Activated CD8-positive, alpha-beta memory T cell treated with anti-CD3 and anti-CD28 coated beads, Interleukin-2, amount 10 ng/mL, durations not matched to agents 7 days and 5 days (primary cell): ENCODE measurements at regions not wholly inside any gene's neighbourhood (a gene's known extent, or its start where the extent isn't known, plus 50 kb on each side); places are given as distances from the start of the nearest gene placed in this dataset.
"Not testable (repeated sequence)": the region's sequence is repeated elsewhere in the genome, so short reads cannot be mapped to it uniquely, and the experiment has no call there.

Experiments
- ATAC-seq: fragments of 150-1000 bp; cut with Tn5 transposase; one replicate; pipeline ENCODE4 v1.10.0; 2021; ENCODE audit warnings: moderate library complexity
- CTCF ChIA-PET: fragments of 350-600 bp; sonication (Branson Sonifier 250); formaldehyde crosslinking; loops from one replicate; lab custom pipeline; 2021; ENCODE audit warnings: antibody characterized with exemption; lab: Charles Lee
- DNase-seq: peaks from one replicate; pipeline ENCODE4 v3.0.0-alpha.2; 2020
- H3K27ac Mint-ChIP-seq: one replicate; pipeline ENCODE4 v1.8.0; 2021; ENCODE audit warnings: mild to moderate bottlenecking, mixed read lengths
- H3K27me3 Mint-ChIP-seq: one replicate; pipeline ENCODE4 v1.8.0; 2021; ENCODE audit warnings: mixed read lengths
- H3K36me3 Mint-ChIP-seq: one replicate; pipeline ENCODE4 v1.8.0; 2021; ENCODE audit warnings: mild to moderate bottlenecking, mixed read lengths
- H3K4me1 Mint-ChIP-seq: one replicate; pipeline ENCODE4 v1.8.0; 2021; ENCODE audit warnings: mixed read lengths
- H3K4me3 Mint-ChIP-seq: one replicate; pipeline ENCODE4 v1.8.0; 2021; ENCODE audit warnings: mild to moderate bottlenecking, moderate library complexity, mixed read lengths
- H3K9me3 Mint-ChIP-seq: one replicate; pipeline ENCODE4 v1.8.0; 2022; ENCODE audit warnings: low read depth, mixed read lengths

GRCh38 chr16:72609933-72610332 is 438.0 kb upstream of the PMFBP1 start:
- H3K4me3 Mint-ChIP-seq: no peak overlapping the region
- H3K27me3 Mint-ChIP-seq: no peaks in the 10 kb centered on the region
- H3K27ac Mint-ChIP-seq: no peak overlapping the region

GRCh38 chr16:72609066-72609465 is 437.1 kb upstream of the PMFBP1 start:
- no peaks in the 10 kb centered on the region for H3K27me3 Mint-ChIP-seq
- ATAC-seq (no peak), DNase-seq (no peak)
- CTCF ChIA-PET: no interaction called here
- peaks cover 2% of the 10 kb centered on the region for H3K36me3 Mint-ChIP-seq
- H3K9me3 Mint-ChIP-seq: no peaks in the 10 kb centered on the region
- H3K4me1 Mint-ChIP-seq: no peaks in the 10 kb centered on the region
- H3K4me3 Mint-ChIP-seq: no peak overlapping the region
- H3K27ac Mint-ChIP-seq: no peak overlapping the region

More at GRCh38 chr16:72609933-72610332, 438.0 kb upstream of the PMFBP1 start:
- CTCF ChIA-PET: no interaction called here
- ATAC-seq: no peak
- Mint-ChIP-seq H3K36me3 (peaks cover 2% of the 10 kb centered on the region), H3K4me1 (no peaks in the 10 kb centered on the region), H3K9me3 (no peaks in the 10 kb centered on the region)
- DNase-seq: no peak

DNA sequence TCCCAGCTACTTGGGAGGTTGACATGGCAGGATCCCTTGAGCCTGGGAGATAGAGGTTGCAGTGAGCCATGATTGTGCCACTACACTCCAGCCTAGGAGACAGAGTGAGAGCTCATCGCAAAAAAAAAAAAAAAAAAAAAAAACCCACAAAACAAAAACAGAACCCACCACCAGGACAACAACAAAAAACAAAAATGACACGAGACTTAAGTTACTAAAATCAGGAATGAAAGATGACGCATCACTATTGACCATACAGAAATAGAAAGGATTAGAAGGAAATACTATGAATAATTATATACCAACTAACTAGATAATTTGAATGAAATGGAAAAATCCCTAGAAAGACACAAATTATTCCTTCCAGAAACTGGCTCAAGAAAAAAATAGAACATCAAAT is 432.4 kb upstream of the PMFBP1 start:
- H3K9me3 Mint-ChIP-seq: no peaks in the 10 kb centered on the region
- H3K4me1 Mint-ChIP-seq: no peaks in the 10 kb centered on the region
- peaks cover 2% of the 10 kb centered on the region for H3K36me3 Mint-ChIP-seq
- no peak overlapping the region for H3K27ac Mint-ChIP-seq
- no peaks in the 10 kb centered on the region for H3K27me3 Mint-ChIP-seq
- ATAC-seq: no peak
- DNase-seq: no peak
- no peak overlapping the region for H3K4me3 Mint-ChIP-seq
- CTCF ChIA-PET: no interaction called here

DNA sequence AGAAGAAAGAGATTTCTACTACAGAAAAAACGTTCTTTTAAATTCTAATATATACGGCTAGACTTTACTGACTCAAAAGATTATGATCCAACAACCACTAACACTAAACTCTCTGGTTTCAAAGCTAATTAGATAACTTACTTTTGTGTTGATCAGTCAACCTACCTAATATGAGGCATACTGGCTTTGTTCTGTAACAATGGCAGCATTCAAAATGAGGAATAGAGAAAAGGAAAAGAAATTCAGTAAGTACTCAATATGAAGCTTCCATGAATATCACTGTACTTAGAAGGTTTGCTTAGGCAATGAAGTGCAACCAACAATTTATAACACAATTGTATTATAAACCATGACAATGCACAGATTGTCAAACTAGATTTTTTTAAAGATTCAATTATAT is 430.5 kb upstream of the PMFBP1 start:
- no peak for ATAC-seq
- no peak overlapping the region for H3K27ac Mint-ChIP-seq
- peaks cover 2% of the 10 kb centered on the region for H3K36me3 Mint-ChIP-seq
- no peaks in the 10 kb centered on the region for H3K4me1 Mint-ChIP-seq
- DNase-seq: no peak
- H3K9me3 Mint-ChIP-seq: no peaks in the 10 kb centered on the region
- H3K27me3 Mint-ChIP-seq: no peaks in the 10 kb centered on the region
- no peak overlapping the region for H3K4me3 Mint-ChIP-seq
- CTCF ChIA-PET: no interaction called here

GRCh38 chr16:72598696-72599095 is 426.7 kb upstream of the PMFBP1 start:
- CTCF ChIA-PET: no interaction called here

GRCh38 chr16:72597938-72598337 is 426.0 kb upstream of the PMFBP1 start:
- CTCF ChIA-PET: no interaction called here
- Mint-ChIP-seq H3K27me3 (no peaks in the 10 kb centered on the region), H3K9me3 (no peaks in the 10 kb centered on the region), H3K4me1 (no peaks in the 10 kb centered on the region), H3K4me3 (no peak overlapping the region), H3K36me3 (peaks cover under 1% of the 10 kb centered on the region), H3K27ac (no peak overlapping the region)
- ATAC-seq (no peak), DNase-seq (no peak)

More at GRCh38 chr16:72598696-72599095, 426.7 kb upstream of the PMFBP1 start:
- H3K27me3 Mint-ChIP-seq: no peaks in the 10 kb centered on the region
- DNase-seq: no peak
- no peak overlapping the region for H3K27ac Mint-ChIP-seq
- no peaks in the 10 kb centered on the region for H3K4me1 Mint-ChIP-seq
- no peaks in the 10 kb centered on the region for H3K9me3 Mint-ChIP-seq
- ATAC-seq: no peak
- H3K4me3 Mint-ChIP-seq: no peak overlapping the region
- H3K36me3 Mint-ChIP-seq: peaks cover 2% of the 10 kb centered on the region

GRCh38 chr16:72596373-72596772 is 424.4 kb upstream of the PMFBP1 start:
- CTCF ChIA-PET: no interaction called here
- H3K4me3 Mint-ChIP-seq: no peak overlapping the region
- H3K9me3 Mint-ChIP-seq: no peaks in the 10 kb centered on the region
- H3K4me1 Mint-ChIP-seq: no peaks in the 10 kb centered on the region
- H3K27ac Mint-ChIP-seq: no peak overlapping the region
- ATAC-seq (no peak), DNase-seq (no peak)
- H3K36me3 Mint-ChIP-seq: no peaks in the 10 kb centered on the region
- H3K27me3 Mint-ChIP-seq: no peaks in the 10 kb centered on the region

GRCh38 chr16:72590151-72590937 is 418.4 kb upstream of the PMFBP1 start:
- H3K9me3 Mint-ChIP-seq: no peaks in the 10 kb centered on the region

GRCh38 chr16:72588551-72588950 is 416.6 kb upstream of the PMFBP1 start:
- CTCF ChIA-PET: no interaction called here
- no peaks in the 10 kb centered on the region for H3K27me3 Mint-ChIP-seq
- H3K4me3 Mint-ChIP-seq: no peak overlapping the region
- H3K9me3 Mint-ChIP-seq: no peaks in the 10 kb centered on the region
- ATAC-seq: no peak
- no peak for DNase-seq
- no peaks in the 10 kb centered on the region for H3K4me1 Mint-ChIP-seq
- no peak overlapping the region for H3K27ac Mint-ChIP-seq
- no peaks in the 10 kb centered on the region for H3K36me3 Mint-ChIP-seq

More at GRCh38 chr16:72590151-72590937, 418.4 kb upstream of the PMFBP1 start:
- Mint-ChIP-seq H3K27ac (no peak overlapping the region), H3K4me3 (no peak overlapping the region), H3K36me3 (no peaks in the 10 kb centered on the region), H3K4me1 (no peaks in the 10 kb centered on the region), H3K27me3 (no peaks in the 10 kb centered on the region)
- DNase-seq (no peak), ATAC-seq (no peak)
- CTCF ChIA-PET: no interaction called here

DNA sequence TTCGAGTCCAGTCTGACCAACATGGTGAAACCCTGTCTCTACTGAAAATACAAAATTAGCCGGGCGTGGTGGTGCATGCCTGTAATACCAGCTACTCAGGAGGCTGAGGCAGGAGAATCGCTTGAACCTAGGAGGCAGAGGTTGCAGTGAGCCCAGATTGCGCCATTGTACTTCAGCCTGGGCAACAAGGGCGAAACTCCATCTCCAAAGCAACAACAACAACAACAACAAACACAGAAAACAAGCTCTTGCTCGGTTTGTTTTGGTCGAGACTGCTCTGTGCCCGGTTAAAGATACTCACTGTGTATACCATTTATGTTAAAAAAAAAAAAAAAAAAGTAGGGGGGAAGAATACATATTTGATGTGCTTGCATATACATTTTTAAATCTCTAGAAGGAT is 406.1 kb upstream of the PMFBP1 start:
- DNase-seq, CTCF ChIA-PET, H3K27ac Mint-ChIP-seq, H3K4me3 Mint-ChIP-seq, H3K9me3 Mint-ChIP-seq, H3K36me3 Mint-ChIP-seq, H3K4me1 Mint-ChIP-seq, H3K27me3 Mint-ChIP-seq, ATAC-seq: not testable (repeated sequence)

- H3K27ac Mint-ChIP-seq: no peak overlapping the region
- H3K27me3 Mint-ChIP-seq: no peaks in the 10 kb centered on the region
- H3K4me3 Mint-ChIP-seq: no peak overlapping the region
- CTCF ChIA-PET: no interaction called here
- no peaks in the 10 kb centered on the region for H3K4me1 Mint-ChIP-seq
- no peaks in the 10 kb centered on the region for H3K36me3 Mint-ChIP-seq
- no peak for DNase-seq
- ATAC-seq: no peak
- H3K9me3 Mint-ChIP-seq: no peaks in the 10 kb centered on the region
These were observed 404.2 kb upstream of the PMFBP1 start for GRCh38 chr16:72576189-72576588.

GRCh38 chr16:72569677-72570076 is 397.7 kb upstream of the PMFBP1 start:
- ATAC-seq: no peak
- Mint-ChIP-seq H3K27me3 (no peaks in the 10 kb centered on the region), H3K27ac (no peak overlapping the region), H3K4me3 (no peak overlapping the region), H3K36me3 (no peaks in the 10 kb centered on the region), H3K9me3 (no peaks in the 10 kb centered on the region), H3K4me1 (no peaks in the 10 kb centered on the region)
- no peak for DNase-seq
- CTCF ChIA-PET: no interaction called here

- Mint-ChIP-seq H3K9me3 (no peaks in the 10 kb centered on the region), H3K4me1 (no peaks in the 10 kb centered on the region), H3K27ac (no peak overlapping the region), H3K27me3 (no peaks in the 10 kb centered on the region), H3K4me3 (no peak overlapping the region), H3K36me3 (no peaks in the 10 kb centered on the region)
- no peak for DNase-seq
- ATAC-seq: no peak
- CTCF ChIA-PET: no interaction called here
These were observed 396.5 kb upstream of the PMFBP1 start for GRCh38 chr16:72568502-72568901.

GRCh38 chr16:72566174-72566573 is 394.2 kb upstream of the PMFBP1 start:
- Mint-ChIP-seq H3K36me3 (no peaks in the 10 kb centered on the region), H3K9me3 (no peaks in the 10 kb centered on the region), H3K4me3 (no peak overlapping the region), H3K27ac (no peak overlapping the region), H3K4me1 (no peaks in the 10 kb centered on the region), H3K27me3 (no peaks in the 10 kb centered on the region)
- CTCF ChIA-PET: no interaction called here
- DNase-seq: no peak
- ATAC-seq: no peak
